ENCODE measurements at regions not wholly inside any gene's neighbourhood (a gene's known extent, or its start where the extent isn't known, plus 50 kb on each side); places are given as distances from the start of the nearest gene placed in this dataset.

- TF ChIP-seq EZH2 (IDR thresholded peaks at IDR 0.05; ENCODE audit: insufficient read depth, poor library complexity, severe bottlenecking), result no peak
- no peak for TF ChIP-seq EZH2phosphoT487 (IDR thresholded peaks at IDR 0.05; ENCODE audit: insufficient read depth, low read depth)
Observed at GRCh38 chr3:44015170-44015569, 226.5 kb upstream of the TOPAZ1 start.

Measured in GM23248 (cell line).